ENCODE measurements at regions not wholly inside any gene's neighbourhood (a gene's known extent, or its start where the extent isn't known, plus 50 kb on each side); places are given as distances from the start of the nearest gene placed in this dataset.

DNA sequence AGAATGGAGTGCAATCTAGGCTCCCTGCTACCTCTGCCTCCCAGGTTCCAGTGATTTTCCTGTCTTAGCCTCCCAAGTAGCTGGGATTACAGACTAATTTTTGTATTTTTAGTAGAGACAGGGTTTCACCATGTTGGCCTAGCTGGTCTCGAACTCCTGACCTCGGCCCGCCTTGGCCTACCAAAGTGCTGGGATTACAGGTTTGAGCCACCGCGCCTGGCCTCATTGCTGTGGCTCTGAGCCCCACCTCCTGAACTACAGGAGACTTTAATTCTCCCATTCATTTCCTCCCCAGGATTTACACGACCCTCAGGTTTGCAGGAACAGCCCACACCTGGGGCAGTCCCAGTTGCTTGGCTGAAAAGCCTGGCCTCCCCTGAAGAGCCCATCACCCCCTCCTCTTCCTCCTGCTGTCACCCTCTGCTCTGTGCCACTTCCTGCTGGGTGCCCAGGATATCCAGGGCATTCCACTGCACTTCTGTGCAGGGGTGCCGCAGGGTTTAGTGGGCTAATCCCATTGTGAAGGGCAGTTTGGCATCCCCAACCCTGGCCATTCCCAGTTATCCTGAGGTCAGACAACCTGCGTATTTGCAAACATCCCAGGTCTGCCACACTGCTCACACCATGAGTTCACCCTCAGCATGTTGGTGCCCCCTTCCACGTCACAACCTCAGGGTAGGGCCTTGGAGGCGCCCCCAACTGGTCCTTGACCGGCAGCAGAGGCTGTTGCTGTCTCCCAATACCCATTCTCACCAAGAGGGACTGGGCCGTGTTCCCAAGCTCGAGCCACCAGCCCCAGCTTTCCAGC, 265.0 kb upstream of the IRX4 start:
- DNase-seq (ENCODE audit: low read depth): no peak

DNA sequence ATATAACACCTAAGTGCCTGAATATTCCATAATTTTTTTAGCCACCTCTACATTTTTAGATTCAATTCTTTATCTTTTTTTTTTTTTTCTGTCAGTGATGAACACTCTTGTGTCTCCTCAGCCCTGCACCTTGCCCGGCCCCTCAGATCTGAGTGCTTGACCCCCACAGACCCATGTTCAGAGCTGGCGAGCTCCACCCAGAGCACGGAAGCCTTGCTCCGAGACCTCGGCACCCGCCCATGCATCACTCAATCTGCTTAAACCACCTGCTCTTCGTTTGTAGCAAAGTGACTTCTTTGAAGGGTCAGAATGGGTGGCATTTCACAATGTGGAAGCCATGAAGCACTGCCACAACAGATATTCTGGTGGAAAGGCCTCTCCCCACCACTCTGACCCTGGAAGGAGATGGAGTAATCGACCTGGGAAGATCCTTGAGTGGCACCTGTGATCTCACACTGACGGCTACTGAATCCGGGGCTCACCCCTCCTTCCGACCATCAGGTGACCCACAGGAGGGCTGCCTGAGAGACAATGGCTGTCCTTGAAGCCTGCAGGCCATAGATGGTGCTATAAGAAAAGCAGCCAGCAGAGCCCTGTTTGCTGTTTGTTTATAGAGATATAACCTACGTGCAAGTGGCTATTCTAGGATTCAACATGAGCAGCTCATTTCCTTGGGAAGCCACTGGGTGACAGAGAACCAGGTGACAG, 261.1 kb upstream of the IRX4 start:
- DNase-seq (ENCODE audit: low read depth): no peak

DNA sequence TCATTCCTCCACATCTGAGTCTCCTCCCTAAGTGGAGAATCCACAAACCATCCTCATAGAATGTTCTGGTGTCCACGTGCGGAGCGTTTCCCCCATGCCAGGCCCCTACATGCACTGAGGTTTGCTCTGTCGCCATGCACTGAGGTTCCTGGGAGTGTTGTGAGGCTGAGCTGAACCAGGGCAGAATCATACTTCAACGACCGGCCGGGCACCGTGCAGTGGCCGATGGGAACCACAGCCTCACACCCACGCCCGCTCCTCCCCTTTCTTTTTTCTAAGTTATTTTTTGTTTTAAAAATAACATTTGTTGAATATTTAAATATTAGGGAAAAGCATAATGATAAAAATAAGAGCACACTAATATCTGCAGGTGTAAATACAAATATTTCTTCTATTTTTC, 260.4 kb upstream of the IRX4 start:
- no peak for DNase-seq (ENCODE audit: low read depth)

DNA sequence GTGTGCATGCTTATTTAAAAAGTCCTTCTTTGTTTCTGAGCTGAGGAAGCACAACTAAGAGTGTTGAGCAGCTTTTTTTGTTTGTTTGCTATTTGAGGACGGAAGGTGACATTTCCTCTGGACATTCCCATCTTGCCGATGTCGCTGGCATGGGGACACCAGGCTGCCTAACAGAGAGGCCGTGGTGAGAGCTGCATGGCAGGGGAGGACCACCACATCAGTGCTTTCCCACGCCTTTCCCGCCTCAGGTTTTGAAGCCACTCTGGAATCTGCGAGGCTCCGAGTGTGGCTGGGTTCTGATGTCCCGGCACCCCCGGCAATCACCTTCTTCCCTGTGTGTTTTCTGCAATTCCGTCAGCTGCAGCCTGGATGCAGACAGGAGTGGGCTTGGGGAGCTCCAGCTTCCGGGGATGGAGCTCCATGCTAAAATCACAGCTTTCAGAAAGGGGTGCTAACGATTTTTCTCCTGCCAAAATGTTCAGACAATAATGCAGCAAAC, 259.8 kb upstream of the IRX4 start:
- no peak for DNase-seq (ENCODE audit: low read depth)

DNA sequence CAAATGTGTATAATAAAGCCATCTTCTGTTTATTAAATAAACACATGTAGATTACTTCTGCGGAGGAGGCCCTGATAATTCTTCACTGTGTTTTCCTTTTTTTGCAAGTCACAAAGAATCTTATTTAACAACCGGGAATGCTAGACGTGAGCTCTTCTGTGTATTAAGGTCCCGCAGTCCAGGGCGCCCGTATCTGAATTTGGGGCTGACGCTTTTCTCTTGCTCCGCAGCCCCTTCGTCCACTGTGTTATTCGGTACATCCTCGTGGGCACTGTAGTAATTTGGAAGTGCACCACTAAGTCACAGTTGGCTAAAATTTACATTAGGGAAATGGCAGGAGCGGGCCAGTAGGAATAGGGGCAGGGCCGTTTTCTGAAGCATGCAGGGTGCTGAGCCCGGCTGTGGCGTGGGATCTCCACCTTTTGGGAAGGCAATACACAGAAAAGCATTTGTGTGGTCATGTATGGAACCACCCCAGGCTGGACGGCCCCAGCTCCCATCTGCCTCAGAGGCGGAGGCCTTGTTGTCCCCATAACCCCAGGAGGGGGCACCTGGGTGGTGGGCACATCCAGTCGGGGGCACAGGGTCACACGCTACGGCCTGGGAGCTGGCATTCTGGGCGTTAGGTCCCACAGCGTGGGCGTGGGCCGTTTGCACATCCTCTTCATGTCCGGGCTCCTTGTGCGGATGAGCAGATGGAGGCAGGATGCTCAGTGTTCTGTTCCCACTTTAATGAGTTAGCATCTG, 258.7 kb upstream of the IRX4 start:
- DNase-seq (ENCODE audit: low read depth): no peak

DNA sequence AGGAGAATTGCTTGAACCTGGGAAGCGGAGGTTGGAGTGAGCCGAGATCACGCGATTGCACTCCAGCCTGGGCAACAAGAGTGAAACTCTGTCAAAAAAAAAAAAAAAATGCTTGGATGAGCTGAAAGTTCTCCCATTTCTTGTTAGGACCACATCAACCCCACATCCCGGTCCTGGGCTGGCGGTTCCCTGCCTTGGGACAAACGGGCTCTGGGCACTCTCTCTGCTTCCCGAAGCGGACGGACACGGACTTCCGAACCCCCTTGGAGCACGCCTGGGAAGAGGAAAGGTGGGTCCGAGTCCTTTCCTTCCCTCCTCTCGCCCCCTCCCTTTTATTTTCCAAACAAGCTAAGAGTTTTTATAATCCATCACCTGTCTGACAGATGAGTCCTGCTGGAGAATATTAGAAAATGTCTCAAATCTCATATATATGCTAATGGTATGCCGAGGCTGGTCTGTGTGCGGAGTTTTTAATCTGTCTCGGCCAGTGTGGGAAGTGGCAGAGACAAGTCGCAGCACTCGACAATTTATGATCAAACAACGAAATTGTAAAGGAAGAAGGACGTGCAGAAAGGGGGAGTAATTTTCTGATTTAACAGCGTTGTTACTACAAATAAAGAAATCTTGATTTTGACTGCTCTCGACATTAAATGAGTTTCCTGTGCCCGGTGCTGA, 257.9 kb upstream of the IRX4 start:
- no peak for DNase-seq (ENCODE audit: low read depth)

DNA sequence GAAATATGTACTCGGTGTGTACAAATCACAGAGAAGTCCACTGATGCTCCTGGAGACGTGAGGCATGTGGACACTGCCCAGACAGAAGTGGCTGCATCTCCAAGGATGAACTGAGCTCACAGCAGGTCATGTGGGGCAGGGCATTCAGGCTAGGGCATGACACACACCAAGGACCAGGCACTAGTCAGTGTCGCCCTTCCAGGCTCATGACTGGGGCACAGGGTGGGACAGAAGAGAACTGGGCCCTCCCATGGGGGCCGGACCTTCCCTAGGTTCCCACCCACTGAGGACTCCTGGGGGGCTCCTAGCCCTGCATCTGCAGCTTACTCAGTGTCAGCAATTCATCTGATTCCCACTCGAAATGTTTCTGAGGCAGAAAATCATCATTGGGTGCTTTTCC, 256.8 kb upstream of the IRX4 start:
- DNase-seq (ENCODE audit: low read depth): no peak

DNA sequence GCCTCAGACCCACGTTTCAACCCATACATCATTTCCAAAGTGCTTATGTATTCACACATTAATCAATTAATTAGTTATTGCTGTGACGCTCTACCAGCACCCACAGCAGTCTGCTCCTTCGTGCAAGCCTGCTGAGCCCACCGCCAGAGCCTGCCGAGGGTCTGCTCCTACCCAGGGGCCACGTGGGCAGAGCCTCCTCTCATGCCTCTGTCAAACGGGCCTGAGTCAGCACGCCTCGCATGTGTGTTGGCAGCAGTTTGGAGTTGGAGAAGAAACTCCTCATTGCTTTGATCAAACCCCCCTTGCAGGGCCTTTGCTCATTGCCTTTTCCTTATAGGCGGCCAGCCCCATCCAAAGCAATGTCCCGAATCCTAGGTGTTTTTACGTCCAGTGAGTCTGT, 256.2 kb upstream of the IRX4 start:
- DNase-seq (ENCODE audit: low read depth): no peak

DNA sequence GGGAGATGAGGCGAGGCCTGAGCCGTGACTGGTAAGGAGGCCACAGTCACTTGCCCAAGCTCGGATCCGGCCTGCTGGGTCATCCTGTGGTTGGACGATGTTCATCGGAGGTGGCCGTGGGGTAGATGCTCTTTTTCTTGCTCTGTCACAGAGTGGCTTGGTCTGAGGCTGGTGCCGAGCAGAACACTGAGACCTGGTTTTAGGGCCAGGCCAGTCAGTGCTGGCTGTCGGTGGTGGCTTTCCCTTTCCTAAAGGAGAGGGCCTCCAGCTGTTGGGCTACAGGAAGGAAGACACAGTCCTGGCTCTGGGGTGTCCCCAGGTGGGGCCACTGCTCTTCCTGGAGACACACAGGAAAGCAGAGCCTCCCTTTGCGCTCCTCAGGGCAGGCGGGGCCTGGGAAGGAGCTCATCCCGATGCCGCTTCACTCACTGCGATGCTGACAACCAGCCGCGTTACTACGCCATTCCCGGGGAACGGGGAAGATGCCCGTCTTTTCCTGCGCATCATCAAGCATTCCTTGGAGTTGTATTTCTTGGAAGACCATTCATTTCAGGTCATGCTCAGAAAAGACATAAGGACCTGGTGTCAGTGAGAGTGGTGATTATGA, 254.8 kb upstream of the IRX4 start:
- no peak for DNase-seq (ENCODE audit: low read depth)

DNA sequence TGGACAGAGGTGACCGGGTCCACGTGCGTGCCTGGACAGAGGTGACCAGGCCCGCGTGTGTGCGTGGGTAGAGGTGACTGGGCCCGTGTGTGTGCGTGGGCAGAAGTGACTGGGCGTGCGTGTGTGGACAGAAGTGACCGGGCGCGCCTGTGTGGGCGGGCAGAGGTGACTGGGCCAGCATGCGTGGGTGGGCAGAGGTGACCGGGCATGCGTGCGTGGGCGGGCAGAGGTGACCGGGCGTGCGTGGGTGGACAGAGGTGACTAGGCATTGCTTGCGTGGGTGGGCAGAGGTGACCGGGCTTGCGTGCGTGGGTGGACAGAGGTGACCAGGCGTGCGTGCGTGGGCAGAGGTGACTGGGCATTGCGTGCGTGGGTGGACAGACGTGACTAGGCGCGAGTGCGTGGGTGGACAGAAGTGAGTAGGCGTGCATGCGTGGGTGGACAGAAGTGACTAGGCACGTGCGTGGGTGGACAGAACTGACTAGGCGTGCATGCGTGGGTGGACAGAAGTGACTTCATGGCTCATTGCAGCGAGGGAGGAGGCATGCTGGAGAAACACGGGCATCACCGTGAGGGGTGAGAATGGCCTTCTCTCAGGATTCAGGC, 254.1 kb upstream of the IRX4 start:
- DNase-seq (ENCODE audit: low read depth): no peak

DNA sequence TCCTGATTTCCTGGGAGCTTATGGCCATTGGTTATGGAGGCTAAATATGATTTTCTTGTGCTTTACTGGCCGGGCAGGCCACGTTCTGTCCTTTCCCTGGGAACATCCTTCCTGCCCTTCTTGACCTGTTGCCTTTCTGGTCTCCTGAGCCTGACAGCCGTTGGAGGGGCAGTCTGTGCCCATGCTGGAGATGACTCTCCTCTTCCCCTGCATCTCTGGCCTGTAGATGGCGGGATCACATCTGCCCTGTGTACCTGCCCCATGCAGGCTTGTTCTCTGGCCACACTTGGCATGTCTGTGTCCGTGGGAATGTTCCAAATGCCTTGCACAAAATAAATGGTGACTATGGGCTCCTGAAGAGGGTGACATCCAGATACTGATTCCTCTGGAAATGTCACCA, 253.1 kb upstream of the IRX4 start:
- no peak for DNase-seq (ENCODE audit: low read depth)

DNA sequence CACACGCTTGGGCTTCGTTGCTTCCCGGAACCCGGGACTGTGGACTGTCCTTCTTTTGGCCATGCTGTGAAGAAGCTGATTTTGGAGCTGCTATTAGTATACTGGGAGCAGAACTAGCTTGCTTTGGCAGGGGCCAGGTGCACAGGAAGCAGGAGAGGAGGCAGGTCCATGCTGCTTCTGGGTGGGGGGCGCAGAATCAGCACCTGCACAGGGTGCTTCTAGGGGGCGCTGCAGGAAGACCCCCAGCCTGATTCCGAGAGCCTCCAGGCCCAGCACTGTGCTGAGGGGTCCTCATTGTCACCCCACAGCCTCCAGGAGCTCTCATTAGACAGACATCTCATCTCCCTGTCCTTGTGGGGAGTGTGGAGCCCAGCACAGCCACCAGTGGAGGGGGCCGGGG, 252.6 kb upstream of the IRX4 start:
- DNase-seq (ENCODE audit: low read depth): no peak

DNA sequence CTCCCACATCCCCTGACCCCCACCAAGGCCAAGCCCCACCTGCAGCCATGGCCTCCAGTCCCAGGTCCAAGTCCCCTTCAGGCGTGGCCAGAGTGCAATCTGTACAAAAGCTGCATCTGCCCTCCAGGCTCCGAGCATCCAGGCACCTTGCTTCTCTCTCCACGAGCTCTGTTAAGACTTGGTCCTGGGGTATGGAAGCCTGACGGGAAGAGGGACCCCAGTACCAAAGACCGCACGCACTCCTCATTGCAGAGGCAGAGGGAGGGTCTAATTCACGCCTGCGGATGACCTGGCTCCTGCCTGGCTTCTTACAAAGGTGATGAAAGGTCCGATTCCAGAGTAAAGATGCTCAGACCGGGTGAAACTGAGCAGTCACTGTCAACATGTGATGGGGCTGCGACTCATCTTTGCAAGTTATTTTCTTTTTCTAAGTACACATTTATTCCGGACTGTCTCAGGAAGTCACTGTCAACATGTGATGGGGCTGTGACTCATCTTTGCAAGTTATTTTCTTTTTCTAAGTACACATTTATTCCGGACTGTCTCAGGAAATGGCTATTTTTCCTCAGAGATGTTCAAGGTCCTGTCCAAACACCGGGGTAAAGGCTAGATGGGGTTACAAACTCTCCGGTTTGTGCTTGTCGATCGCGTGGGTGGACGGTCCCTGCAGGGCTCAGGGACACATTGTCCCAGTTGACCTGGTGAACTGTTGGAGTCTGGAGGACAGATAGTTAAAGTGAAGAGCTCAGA, 252.0 kb upstream of the IRX4 start:
- no peak for DNase-seq (ENCODE audit: low read depth)

DNA sequence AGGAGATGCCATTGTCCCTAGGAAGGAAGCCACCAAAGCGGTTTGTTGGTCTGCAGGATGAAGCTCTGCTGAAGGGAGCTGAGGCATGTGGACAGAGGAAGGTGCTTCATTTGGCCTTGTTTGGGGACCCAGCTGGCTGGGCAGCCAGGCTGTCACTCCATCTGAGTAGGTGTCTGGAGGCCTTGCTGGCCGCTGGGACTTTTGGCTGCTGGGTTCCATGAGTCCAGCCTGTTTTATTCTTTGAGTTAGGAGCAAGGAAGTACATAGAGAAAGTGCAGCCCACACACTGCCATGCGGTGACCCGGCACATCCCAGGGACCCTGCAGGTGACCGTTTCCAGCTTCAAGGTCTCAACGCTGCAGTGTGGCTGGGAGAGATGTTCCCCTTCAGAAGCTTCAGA, 251.2 kb upstream of the IRX4 start:
- no peak for DNase-seq (ENCODE audit: low read depth)

DNA sequence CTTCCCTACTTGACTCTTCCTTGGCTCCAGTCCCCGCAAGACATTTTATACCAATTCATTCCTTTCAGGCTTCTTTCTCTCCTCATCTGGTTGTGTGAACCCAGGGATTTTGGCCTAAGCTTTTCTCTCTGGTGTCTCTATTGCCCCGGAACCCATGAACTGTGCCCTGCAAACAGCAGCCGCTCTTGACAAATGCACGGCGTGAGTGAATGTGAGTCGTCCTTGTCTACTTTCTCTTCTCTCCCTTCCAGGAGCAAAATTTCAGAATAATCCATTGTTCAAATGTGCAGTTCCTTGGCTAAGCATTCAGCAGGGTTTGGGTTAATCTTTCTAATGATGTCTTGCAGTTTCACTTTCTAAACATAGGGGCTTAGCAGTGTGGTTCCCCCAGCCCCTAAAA, 250.4 kb upstream of the IRX4 start:
- DNase-seq (ENCODE audit: low read depth): no peak

DNA sequence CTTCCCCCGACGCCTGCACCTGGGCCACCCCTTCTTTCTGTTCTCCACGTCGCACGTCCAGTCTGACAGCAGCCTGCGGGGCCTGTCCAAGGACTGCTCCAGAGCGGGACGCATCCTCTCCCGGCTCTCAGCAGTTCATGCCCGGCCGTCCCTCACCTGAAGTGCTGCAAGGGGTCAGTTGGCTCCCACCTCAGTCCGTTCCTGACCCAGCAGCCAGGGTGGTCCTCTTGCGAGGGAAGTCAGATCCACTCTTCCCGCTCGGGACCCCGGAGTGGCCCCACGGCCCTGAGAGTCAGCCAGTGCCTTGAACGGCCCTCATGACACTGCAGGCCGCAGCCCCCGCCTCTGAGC, 249.7 kb upstream of the IRX4 start:
- DNase-seq (ENCODE audit: low read depth): no peak

DNA sequence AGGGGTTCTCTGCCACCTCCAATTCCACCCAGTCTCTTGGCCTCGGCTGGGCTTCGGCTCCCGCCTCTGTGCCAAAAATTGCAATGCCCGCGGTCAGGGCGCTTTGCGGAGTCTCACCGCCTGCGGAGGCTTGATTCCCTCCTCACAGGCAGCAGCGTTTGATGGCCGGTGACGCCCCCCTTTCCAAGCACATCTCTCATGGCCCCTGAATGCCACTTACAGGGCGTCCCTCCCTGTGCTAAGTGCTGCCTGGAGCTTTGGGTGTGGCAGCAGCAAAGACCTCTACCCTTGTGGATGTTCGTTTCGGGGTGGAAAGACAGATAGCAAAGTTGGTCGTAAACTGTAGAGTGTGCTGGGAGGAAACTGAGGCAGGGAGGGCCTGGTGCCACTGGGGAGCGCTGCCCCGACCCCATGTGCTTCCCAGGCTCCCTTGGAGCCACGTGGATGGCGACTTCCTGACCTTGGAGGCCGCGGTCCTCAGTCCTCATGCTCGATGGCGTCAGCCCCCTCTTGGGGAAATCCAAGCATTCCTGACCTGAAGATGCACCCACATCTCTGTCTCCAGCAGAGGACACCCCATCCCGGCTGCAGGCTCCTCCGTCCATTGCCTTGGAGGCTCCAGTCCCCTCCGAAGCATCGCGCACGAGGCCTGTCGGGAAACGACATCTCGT, 249.2 kb upstream of the IRX4 start:
- DNase-seq (ENCODE audit: low read depth): no peak

DNA sequence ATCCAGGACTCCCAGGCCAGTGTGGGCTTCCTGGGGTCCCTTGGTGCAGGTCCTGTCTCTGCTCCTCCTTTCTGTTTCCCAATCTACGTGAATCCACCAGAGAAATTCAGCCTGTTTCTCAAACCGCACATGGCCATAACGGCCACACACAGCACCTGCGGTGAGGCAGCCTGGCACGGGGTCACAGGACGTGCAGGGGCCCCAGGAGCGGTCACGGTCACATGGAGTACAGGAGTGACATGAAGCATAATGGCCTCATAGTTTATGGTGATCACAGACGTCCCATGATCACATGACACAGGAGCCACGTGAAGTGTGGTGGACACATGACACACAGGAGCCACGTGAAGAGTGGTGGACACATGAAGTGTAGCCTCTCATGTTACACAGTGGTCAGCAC, 248.5 kb upstream of the IRX4 start:
- DNase-seq (ENCODE audit: low read depth): no peak

DNA sequence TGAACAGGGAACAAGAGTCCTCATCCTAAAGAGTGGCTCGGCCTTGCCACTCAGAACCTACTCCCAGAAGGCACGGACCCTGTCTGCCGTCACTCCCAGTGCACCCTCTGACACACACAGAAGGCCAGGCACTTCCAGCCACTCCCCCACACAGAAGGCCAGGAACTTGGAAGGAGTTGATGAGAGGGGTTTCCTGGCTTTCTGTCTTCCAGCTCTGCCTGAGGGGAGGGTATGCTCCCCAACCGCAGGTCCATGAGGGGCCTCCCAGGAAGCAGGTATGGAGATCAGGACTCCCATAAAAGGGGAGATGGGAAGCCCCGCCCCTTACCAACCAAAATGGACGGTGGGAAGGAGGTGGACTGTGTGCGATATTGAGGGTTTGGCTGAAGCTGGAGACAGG, 247.6 kb upstream of the IRX4 start:
- DNase-seq (ENCODE audit: low read depth): no peak

DNA sequence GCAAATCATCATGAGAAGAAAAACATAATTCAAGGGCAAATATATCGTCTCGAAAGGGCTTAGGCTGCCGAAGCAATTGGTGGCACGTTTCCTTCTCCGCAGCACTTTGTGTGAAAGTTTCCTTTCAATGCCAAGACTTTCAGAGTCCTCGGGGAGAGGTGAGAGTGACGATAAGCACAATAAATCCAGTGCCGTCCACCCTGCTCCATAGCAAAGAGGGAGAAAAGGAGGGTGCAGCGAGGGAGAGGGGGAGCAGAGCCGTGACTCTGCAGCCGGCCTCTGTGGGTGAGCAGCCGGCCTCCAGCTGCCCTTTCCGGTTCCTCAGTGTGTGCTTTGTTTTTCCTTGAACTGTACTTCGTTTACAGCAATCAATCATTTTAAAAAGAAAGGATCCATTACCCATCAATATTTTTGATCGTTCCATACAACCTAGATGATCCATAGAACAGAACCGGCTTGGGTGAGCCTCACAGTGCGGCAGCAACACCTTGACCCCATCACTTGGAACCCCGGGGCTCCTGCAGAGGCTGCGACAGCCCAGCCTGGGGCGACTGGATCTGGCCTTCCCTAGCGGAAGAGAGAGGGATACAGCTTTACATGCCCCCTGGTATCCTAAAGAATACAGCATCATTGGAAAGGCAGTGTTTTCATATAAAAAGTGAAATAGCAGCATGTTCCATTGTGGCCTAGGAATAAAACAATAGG, 247.0 kb upstream of the IRX4 start:
- DNase-seq (ENCODE audit: low read depth): no peak

Data from amniotic epithelial cell (primary cell).